ENCODE measurements at regions not wholly inside any gene's neighbourhood (a gene's known extent, or its start where the extent isn't known, plus 50 kb on each side); places are given as distances from the start of the nearest gene placed in this dataset.

DNA sequence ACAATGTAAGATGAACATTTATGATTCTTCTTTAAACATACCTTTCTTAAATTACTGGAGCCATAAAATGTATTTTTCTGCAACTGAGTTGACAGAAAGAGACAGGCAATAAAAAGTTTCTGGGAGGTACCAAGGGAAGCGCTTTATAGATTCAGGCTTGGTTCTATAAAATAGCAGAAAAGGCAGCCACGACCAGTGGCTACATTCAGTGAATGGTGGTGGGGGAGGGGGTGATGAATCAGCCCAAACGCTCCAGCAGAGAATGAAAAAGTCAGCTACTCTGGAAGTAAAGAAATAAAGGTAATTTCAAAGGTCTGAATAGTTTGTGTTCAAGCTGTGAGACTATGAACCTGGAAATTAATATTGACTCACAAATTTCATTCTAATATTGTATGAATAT lies 456.1 kb downstream of the KCTD8 start (continued):
- TF ChIP-seq, protein P1, sequence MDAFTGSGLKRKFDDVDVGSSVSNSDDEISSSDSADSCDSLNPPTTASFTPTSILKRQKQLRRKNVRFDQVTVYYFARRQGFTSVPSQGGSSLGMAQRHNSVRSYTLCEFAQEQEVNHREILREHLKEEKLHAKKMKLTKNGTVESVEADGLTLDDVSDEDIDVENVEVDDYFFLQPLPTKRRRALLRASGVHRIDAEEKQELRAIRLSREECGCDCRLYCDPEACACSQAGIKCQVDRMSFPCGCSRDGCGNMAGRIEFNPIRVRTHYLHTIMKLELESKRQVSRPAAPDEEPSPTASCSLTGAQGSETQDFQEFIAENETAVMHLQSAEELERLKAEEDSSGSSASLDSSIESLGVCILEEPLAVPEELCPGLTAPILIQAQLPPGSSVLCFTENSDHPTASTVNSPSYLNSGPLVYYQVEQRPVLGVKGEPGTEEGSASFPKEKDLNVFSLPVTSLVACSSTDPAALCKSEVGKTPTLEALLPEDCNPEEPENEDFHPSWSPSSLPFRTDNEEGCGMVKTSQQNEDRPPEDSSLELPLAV (CRISPR knock-in tag; conservative IDR thresholded peaks at IDR 0.05; ENCODE audit: low read depth): no peak
- TF ChIP-seq PCBP2 (optimal IDR thresholded peaks at IDR 0.05; ENCODE audit: low read depth, low read length, poor library complexity, severe bottlenecking): no peak
- TF ChIP-seq, protein P2, sequence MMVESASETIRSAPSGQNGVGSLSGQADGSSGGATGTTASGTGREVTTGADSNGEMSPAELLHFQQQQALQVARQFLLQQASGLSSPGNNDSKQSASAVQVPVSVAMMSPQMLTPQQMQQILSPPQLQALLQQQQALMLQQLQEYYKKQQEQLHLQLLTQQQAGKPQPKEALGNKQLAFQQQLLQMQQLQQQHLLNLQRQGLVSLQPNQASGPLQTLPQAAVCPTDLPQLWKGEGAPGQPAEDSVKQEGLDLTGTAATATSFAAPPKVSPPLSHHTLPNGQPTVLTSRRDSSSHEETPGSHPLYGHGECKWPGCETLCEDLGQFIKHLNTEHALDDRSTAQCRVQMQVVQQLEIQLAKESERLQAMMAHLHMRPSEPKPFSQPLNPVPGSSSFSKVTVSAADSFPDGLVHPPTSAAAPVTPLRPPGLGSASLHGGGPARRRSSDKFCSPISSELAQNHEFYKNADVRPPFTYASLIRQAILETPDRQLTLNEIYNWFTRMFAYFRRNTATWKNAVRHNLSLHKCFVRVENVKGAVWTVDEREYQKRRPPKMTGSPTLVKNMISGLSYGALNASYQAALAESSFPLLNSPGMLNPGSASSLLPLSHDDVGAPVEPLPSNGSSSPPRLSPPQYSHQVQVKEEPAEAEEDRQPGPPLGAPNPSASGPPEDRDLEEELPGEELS (CRISPR knock-in tag; IDR thresholded peaks at IDR 0.05): no peak
- TF ChIP-seq, protein P3, sequence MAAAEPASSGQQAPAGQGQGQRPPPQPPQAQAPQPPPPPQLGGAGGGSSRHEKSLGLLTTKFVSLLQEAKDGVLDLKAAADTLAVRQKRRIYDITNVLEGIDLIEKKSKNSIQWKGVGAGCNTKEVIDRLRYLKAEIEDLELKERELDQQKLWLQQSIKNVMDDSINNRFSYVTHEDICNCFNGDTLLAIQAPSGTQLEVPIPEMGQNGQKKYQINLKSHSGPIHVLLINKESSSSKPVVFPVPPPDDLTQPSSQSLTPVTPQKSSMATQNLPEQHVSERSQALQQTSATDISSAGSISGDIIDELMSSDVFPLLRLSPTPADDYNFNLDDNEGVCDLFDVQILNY (CRISPR knock-in tag; conservative IDR thresholded peaks at IDR 0.05): no peak
- TF ChIP-seq CBX1 (IDR thresholded peaks at IDR 0.05; ENCODE audit: low read depth): no peak

DNA sequence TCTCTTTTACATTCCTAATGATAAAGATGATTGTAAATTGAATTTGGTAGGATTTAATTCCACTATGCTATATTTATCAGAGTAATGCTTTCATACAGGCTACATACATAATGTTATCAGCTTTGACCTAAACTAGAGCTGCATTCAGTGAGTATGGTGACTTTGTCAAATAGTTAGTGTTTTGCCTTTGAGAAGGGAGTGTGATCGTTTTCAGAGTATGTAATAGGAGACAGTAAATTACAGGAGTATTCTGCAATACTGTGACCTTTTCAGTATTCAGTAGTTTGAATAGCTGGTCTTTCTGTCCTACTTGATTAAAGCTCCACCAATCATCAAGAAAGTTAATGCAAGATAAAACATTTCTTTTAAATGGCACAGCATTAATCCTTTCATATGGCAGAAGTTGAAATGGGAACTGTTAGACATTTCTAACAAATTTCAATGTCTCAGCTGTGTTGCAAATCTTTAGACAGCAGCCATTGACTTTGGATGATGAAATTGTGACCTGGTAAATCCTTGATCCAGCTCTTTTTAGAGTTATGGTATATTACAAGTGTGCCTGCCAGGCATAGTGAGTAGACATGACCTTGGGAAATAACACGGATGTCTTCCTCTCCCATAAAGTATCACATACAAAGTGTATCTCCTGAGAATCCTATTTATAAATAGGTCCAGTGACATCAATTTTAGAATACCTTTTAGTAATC lies 455.3 kb downstream of the KCTD8 start:
- no peaks in the 10 kb centered on the region for H3K79me2 ChIP-seq (ENCODE audit: insufficient read depth, low read length)
- DNase-seq (ENCODE audit: low spot score): no peak
- TF ChIP-seq, protein P4, sequence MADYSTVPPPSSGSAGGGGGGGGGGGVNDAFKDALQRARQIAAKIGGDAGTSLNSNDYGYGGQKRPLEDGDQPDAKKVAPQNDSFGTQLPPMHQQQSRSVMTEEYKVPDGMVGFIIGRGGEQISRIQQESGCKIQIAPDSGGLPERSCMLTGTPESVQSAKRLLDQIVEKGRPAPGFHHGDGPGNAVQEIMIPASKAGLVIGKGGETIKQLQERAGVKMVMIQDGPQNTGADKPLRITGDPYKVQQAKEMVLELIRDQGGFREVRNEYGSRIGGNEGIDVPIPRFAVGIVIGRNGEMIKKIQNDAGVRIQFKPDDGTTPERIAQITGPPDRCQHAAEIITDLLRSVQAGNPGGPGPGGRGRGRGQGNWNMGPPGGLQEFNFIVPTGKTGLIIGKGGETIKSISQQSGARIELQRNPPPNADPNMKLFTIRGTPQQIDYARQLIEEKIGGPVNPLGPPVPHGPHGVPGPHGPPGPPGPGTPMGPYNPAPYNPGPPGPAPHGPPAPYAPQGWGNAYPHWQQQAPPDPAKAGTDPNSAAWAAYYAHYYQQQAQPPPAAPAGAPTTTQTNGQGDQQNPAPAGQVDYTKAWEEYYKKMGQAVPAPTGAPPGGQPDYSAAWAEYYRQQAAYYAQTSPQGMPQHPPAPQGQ (CRISPR knock-in tag; IDR thresholded peaks at IDR 0.05; ENCODE audit: borderline replicate concordance): no peak
- TF ChIP-seq ZBTB20 (CRISPR knock-in tag; IDR thresholded peaks at IDR 0.05; ENCODE audit: borderline replicate concordance, low read depth): no peak
- no peak for TF ChIP-seq SAFB2 (CRISPR knock-in tag; IDR thresholded peaks at IDR 0.05; ENCODE audit: borderline replicate concordance, low read depth)
- no peak for TF ChIP-seq ZNF33A (CRISPR knock-in tag; IDR thresholded peaks at IDR 0.05; ENCODE audit: borderline replicate concordance)
- TF ChIP-seq, protein P5, sequence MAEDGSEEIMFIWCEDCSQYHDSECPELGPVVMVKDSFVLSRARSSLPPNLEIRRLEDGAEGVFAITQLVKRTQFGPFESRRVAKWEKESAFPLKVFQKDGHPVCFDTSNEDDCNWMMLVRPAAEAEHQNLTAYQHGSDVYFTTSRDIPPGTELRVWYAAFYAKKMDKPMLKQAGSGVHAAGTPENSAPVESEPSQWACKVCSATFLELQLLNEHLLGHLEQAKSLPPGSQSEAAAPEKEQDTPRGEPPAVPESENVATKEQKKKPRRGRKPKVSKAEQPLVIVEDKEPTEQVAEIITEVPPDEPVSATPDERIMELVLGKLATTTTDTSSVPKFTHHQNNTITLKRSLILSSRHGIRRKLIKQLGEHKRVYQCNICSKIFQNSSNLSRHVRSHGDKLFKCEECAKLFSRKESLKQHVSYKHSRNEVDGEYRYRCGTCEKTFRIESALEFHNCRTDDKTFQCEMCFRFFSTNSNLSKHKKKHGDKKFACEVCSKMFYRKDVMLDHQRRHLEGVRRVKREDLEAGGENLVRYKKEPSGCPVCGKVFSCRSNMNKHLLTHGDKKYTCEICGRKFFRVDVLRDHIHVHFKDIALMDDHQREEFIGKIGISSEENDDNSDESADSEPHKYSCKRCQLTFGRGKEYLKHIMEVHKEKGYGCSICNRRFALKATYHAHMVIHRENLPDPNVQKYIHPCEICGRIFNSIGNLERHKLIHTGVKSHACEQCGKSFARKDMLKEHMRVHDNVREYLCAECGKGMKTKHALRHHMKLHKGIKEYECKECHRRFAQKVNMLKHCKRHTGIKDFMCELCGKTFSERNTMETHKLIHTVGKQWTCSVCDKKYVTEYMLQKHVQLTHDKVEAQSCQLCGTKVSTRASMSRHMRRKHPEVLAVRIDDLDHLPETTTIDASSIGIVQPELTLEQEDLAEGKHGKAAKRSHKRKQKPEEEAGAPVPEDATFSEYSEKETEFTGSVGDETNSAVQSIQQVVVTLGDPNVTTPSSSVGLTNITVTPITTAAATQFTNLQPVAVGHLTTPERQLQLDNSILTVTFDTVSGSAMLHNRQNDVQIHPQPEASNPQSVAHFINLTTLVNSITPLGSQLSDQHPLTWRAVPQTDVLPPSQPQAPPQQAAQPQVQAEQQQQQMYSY (CRISPR knock-in tag; IDR thresholded peaks at IDR 0.05): no peak

More for the DNA sequence above, 455.3 kb downstream of the KCTD8 start:
- H3K4me2 ChIP-seq (ENCODE audit: low read depth, low read length): no peak overlapping the region
- BruUV-seq (replicated peaks): no TSS peak
- H3K4me1 ChIP-seq (ENCODE audit: insufficient read depth, low read length): no peaks in the 10 kb centered on the region
- ChIA-PET POLR2A (no interaction called here), CTCF (ENCODE audit: low intra/inter-chr PET ratio, low total read pairs) (no interaction called here)
- no peak for ATAC-seq
- FAIRE-seq: no peak
- H4K20me1 ChIP-seq (ENCODE audit: insufficient read depth, low read length): no peaks in the 10 kb centered on the region
- H3K9me3 ChIP-seq (ENCODE audit: low read length): no peaks in the 10 kb centered on the region
- H3K36me3 ChIP-seq (replicated peaks in 1 of 2; ENCODE audit: control insufficient read depth in 1 of 2, insufficient read depth in 2 of 2, low read length in 2 of 2): no peaks in the 10 kb centered on the region
- no peak overlapping the region for H2AFZ ChIP-seq (ENCODE audit: low read length)
- no peak overlapping the region for H3K4me3 ChIP-seq (replicated peaks in 1 of 3; ENCODE audit: insufficient read depth in 1 of 3, low read depth in 2 of 3, low read length in 3 of 3)
- H3K27me3 ChIP-seq (ENCODE audit: control insufficient read depth in 1 of 2, insufficient read depth in 2 of 2, low read length in 2 of 2): no peaks in the 10 kb centered on the region
- WGBS (ENCODE audit: low lambda C conversion rate): 0% methylated on average over 2 of the region's 2 CpGs
- intact Hi-C loops (cut with micrococcal nuclease; ENCODE audit: unreplicated experiment): no loop called here
- no peak overlapping the region for H3K9ac ChIP-seq (ENCODE audit: insufficient read depth, low read depth, low read length)
- in situ Hi-C loops (cut with HindIII; ENCODE audit: extremely low pct_ligation_motif_present, low pct_unique_long_range_greater_than_20kb): no loop called here
- no peak overlapping the region for H3K27ac ChIP-seq (ENCODE audit: extremely low read length, insufficient read depth, low read length)

All from HepG2 (cell line).